Stimulated activated naive CD8-positive, alpha-beta T cell treated with anti-CD3 and anti-CD28 coated beads, Interleukin-15, Interleukin-2, amounts not matched to agents 100 ng/mL and 50 ng/mL, for 24 hours (primary cell): ENCODE measurements at regions not wholly inside any gene's neighbourhood (a gene's known extent, or its start where the extent isn't known, plus 50 kb on each side); places are given as distances from the start of the nearest gene placed in this dataset.

Experiments used
- H3K27ac Mint-ChIP-seq: one replicate; pipeline ENCODE4 v1.8.0; 2021; ENCODE audit warnings: mild to moderate bottlenecking, mixed read lengths
- H3K27me3 Mint-ChIP-seq: one replicate; pipeline ENCODE4 v1.8.0; 2021; ENCODE audit warnings: mixed read lengths
- H3K36me3 Mint-ChIP-seq: one replicate; pipeline ENCODE4 v1.8.0; 2021; ENCODE audit warnings: low read depth, mixed read lengths
- H3K4me1 Mint-ChIP-seq: one replicate; pipeline ENCODE4 v1.8.0; 2021; ENCODE audit warnings: low read depth, mixed read lengths
- H3K4me3 Mint-ChIP-seq: one replicate; pipeline ENCODE4 v1.8.0; 2021; ENCODE audit warnings: mild to moderate bottlenecking, mixed read lengths
- H3K9me3 Mint-ChIP-seq: one replicate; pipeline ENCODE4 v1.8.0; 2021; ENCODE audit warnings: mixed read lengths

- Mint-ChIP-seq H3K27ac (no peak overlapping the region), H3K36me3 (no peaks in the 10 kb centered on the region), H3K4me1 (no peaks in the 10 kb centered on the region), H3K27me3 (no peaks in the 10 kb centered on the region), H3K9me3 (no peaks in the 10 kb centered on the region), H3K4me3 (no peak overlapping the region)
These were observed 242.5 kb upstream of the RIOK2 start for GRCh38 chr5:97425511-97425910.

GRCh38 chr5:97427235-97427634 is 244.2 kb upstream of the RIOK2 start:
- H3K36me3 Mint-ChIP-seq, result no peaks in the 10 kb centered on the region
- no peak overlapping the region for H3K4me3 Mint-ChIP-seq
- H3K4me1 Mint-ChIP-seq, result no peaks in the 10 kb centered on the region
- no peaks in the 10 kb centered on the region for H3K27me3 Mint-ChIP-seq
- no peaks in the 10 kb centered on the region for H3K9me3 Mint-ChIP-seq
- H3K27ac Mint-ChIP-seq, result no peak overlapping the region

DNA sequence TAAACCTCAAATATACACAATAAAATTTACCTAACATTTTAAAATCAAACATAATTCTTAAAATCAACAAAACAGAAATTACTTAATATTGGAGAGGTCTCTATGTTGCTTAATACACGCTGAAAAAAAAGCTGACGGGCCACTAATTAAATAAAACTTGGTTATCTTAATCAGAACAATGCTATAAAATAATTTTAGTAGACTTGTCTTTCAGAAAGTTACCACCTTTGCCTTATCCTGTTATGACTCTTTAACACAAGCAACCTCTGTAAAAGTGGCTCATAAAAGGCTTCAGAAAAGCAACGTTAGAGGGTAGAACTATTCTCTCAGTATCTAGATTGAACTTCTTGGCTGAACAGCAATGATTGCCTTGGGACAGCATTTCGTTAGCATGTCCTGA is 251.0 kb upstream of the RIOK2 start:
- H3K27me3 Mint-ChIP-seq, result no peaks in the 10 kb centered on the region
- no peaks in the 10 kb centered on the region for H3K9me3 Mint-ChIP-seq
- no peak overlapping the region for H3K4me3 Mint-ChIP-seq
- no peaks in the 10 kb centered on the region for H3K36me3 Mint-ChIP-seq
- no peaks in the 10 kb centered on the region for H3K4me1 Mint-ChIP-seq
- H3K27ac Mint-ChIP-seq, result no peak overlapping the region

- H3K9me3 Mint-ChIP-seq, result no peaks in the 10 kb centered on the region
These were observed 253.4 kb upstream of the RIOK2 start for GRCh38 chr5:97436405-97436804.

GRCh38 chr5:97443740-97444139 is 260.7 kb upstream of the RIOK2 start:
- Mint-ChIP-seq H3K27ac (no peak overlapping the region), H3K9me3 (peaks cover 25% of the 10 kb centered on the region), H3K4me3 (no peak overlapping the region), H3K36me3 (no peaks in the 10 kb centered on the region), H3K27me3 (no peaks in the 10 kb centered on the region), H3K4me1 (no peaks in the 10 kb centered on the region)

More at GRCh38 chr5:97436405-97436804, 253.4 kb upstream of the RIOK2 start:
- H3K4me1 Mint-ChIP-seq, result no peaks in the 10 kb centered on the region
- H3K4me3 Mint-ChIP-seq, result no peak overlapping the region
- no peak overlapping the region for H3K27ac Mint-ChIP-seq
- no peaks in the 10 kb centered on the region for H3K36me3 Mint-ChIP-seq
- H3K27me3 Mint-ChIP-seq, result no peaks in the 10 kb centered on the region

DNA sequence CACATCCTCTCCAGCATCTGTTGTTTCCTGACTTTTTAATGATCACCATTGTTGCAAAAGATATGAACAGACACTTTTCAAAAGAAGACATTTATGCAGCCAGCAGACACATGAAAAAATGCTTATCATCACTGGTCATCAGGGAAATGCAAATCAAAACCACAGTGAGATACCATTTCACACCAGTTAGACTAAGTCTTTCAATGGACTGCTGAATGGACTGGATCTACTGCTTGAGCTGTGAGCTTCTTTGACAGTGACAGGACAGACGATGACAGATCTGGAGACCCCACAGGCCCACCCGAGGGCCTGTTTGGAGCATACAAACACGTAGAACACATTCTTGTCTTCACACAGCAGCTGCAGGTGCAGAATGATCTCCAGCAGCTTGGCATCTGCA is 266.1 kb upstream of the RIOK2 start:
- Mint-ChIP-seq H3K4me1 (no peaks in the 10 kb centered on the region), H3K36me3 (no peaks in the 10 kb centered on the region), H3K27ac (no peak overlapping the region), H3K27me3 (no peaks in the 10 kb centered on the region), H3K9me3 (peaks cover 13% of the 10 kb centered on the region), H3K4me3 (no peak overlapping the region)

- H3K36me3 Mint-ChIP-seq, result no peaks in the 10 kb centered on the region
- H3K4me1 Mint-ChIP-seq, result no peaks in the 10 kb centered on the region
- no peak overlapping the region for H3K27ac Mint-ChIP-seq
- H3K9me3 Mint-ChIP-seq, result peaks cover 3% of the 10 kb centered on the region
- no peak overlapping the region for H3K4me3 Mint-ChIP-seq
- H3K27me3 Mint-ChIP-seq, result no peaks in the 10 kb centered on the region
These were observed 269.6 kb upstream of the RIOK2 start for GRCh38 chr5:97452646-97453045.

- Mint-ChIP-seq H3K36me3 (no peaks in the 10 kb centered on the region), H3K27me3 (no peaks in the 10 kb centered on the region), H3K4me3 (no peak overlapping the region), H3K4me1 (no peaks in the 10 kb centered on the region), H3K27ac (no peak overlapping the region), H3K9me3 (peaks cover 3% of the 10 kb centered on the region)
These were observed 270.2 kb upstream of the RIOK2 start for GRCh38 chr5:97453263-97453662.

- H3K4me1 Mint-ChIP-seq, result no peaks in the 10 kb centered on the region
- no peaks in the 10 kb centered on the region for H3K36me3 Mint-ChIP-seq
- no peak overlapping the region for H3K4me3 Mint-ChIP-seq
- H3K9me3 Mint-ChIP-seq, result peaks cover 3% of the 10 kb centered on the region
- H3K27ac Mint-ChIP-seq, result no peak overlapping the region
- no peaks in the 10 kb centered on the region for H3K27me3 Mint-ChIP-seq
These were observed 271.0 kb upstream of the RIOK2 start for GRCh38 chr5:97454015-97454414.

DNA sequence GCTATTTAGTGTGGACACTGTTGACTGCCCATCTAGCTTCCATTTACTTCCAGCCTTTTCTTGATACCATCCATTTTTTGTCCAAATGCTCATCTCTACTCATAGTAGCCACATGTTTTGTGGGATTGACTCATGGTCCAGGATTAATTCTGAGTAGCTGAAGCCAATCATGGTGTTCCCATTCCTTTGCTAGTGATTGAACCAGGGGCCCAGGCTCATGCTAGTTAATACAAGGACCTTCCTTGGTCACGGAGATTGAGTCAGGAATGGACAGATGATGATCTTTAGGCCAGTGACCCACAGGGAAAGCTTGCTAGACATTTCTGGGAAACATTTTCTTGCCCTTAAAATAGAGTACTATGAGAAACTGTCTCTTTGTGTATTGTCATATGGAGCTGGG is 272.9 kb upstream of the RIOK2 start:
- no peak overlapping the region for H3K4me3 Mint-ChIP-seq
- H3K36me3 Mint-ChIP-seq, result no peaks in the 10 kb centered on the region
- H3K4me1 Mint-ChIP-seq, result no peaks in the 10 kb centered on the region
- H3K27me3 Mint-ChIP-seq, result no peaks in the 10 kb centered on the region
- no peaks in the 10 kb centered on the region for H3K9me3 Mint-ChIP-seq
- no peak overlapping the region for H3K27ac Mint-ChIP-seq

GRCh38 chr5:97458851-97459250 is 275.8 kb upstream of the RIOK2 start:
- H3K4me1 Mint-ChIP-seq, result no peaks in the 10 kb centered on the region
- H3K27me3 Mint-ChIP-seq, result no peaks in the 10 kb centered on the region
- no peak overlapping the region for H3K4me3 Mint-ChIP-seq
- H3K27ac Mint-ChIP-seq, result no peak overlapping the region
- no peaks in the 10 kb centered on the region for H3K36me3 Mint-ChIP-seq
- no peaks in the 10 kb centered on the region for H3K9me3 Mint-ChIP-seq

- Mint-ChIP-seq H3K4me3 (no peak overlapping the region), H3K27me3 (no peaks in the 10 kb centered on the region), H3K9me3 (no peaks in the 10 kb centered on the region), H3K27ac (no peak overlapping the region), H3K4me1 (no peaks in the 10 kb centered on the region), H3K36me3 (no peaks in the 10 kb centered on the region)
These were observed 288.9 kb upstream of the RIOK2 start for GRCh38 chr5:97471951-97472350.

GRCh38 chr5:97475847-97476246 is 292.8 kb upstream of the RIOK2 start:
- Mint-ChIP-seq H3K27me3 (no peaks in the 10 kb centered on the region), H3K4me3 (no peak overlapping the region), H3K27ac (no peak overlapping the region), H3K9me3 (no peaks in the 10 kb centered on the region), H3K4me1 (no peaks in the 10 kb centered on the region), H3K36me3 (no peaks in the 10 kb centered on the region)

DNA sequence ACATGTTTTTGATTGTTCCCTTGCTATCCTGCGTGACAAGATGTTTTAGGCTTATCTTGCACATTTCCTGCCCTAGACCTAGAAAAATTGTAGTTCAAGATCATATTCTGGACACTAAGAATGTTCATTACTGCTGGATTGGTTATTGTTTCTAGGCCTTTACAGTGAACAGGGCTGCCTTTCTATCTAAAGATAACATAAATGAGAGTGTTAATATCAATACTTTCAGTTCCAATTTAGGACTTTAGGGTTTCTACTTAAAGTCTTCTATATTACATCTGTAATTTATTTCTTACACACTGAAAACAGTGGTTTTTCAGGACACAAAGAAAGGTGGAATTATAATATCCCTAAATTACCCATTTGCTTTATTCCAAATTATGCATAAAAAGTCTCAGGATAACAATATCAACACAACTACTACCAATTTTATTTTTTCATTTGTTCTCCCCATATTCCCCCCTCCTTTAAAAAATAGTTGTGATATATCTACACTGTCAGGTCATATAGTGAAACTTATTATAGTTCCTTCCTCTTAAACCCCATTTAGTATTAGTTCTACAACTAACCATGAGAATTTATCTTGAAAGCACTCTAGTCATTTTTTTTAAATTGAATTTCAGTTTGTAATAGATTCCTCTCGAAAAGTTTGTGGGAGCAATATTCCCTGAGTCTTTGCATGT is 293.9 kb upstream of the RIOK2 start:
- no peak overlapping the region for H3K4me3 Mint-ChIP-seq
- H3K27me3 Mint-ChIP-seq, result no peaks in the 10 kb centered on the region
- no peaks in the 10 kb centered on the region for H3K4me1 Mint-ChIP-seq
- H3K9me3 Mint-ChIP-seq, result no peaks in the 10 kb centered on the region
- no peaks in the 10 kb centered on the region for H3K36me3 Mint-ChIP-seq
- no peak overlapping the region for H3K27ac Mint-ChIP-seq

GRCh38 chr5:97478483-97478882 is 295.4 kb upstream of the RIOK2 start:
- no peaks in the 10 kb centered on the region for H3K9me3 Mint-ChIP-seq
- H3K4me1 Mint-ChIP-seq, result no peaks in the 10 kb centered on the region
- H3K36me3 Mint-ChIP-seq, result no peaks in the 10 kb centered on the region
- H3K4me3 Mint-ChIP-seq, result no peak overlapping the region
- H3K27me3 Mint-ChIP-seq, result no peaks in the 10 kb centered on the region
- no peak overlapping the region for H3K27ac Mint-ChIP-seq

- H3K9me3 Mint-ChIP-seq, result no peaks in the 10 kb centered on the region
These were observed 297.3 kb upstream of the RIOK2 start for GRCh38 chr5:97480313-97480712.

More at GRCh38 chr5:97480313-97480712, 297.3 kb upstream of the RIOK2 start:
- H3K27me3 Mint-ChIP-seq, result no peaks in the 10 kb centered on the region
- no peak overlapping the region for H3K27ac Mint-ChIP-seq
- no peaks in the 10 kb centered on the region for H3K4me1 Mint-ChIP-seq
- no peaks in the 10 kb centered on the region for H3K36me3 Mint-ChIP-seq
- no peak overlapping the region for H3K4me3 Mint-ChIP-seq
